HK-2 (cell line): ENCODE measurements at regions not wholly inside any gene's neighbourhood (a gene's known extent, or its start where the extent isn't known, plus 50 kb on each side); places are given as distances from the start of the nearest gene placed in this dataset.

Experiments used
- DNase-seq: peaks from one replicate; pipeline ENCODE4 v3.0.0-alpha.2; 2018; ENCODE audit not compliant: unreplicated experiment

- no peak for DNase-seq
Observed at GRCh38 chr10:42933448-42934340, 143.2 kb upstream of the RET start.

- no peak for DNase-seq
Observed at GRCh38 chr10:42934351-42934811, 142.5 kb upstream of the RET start.

- no peak for DNase-seq
Observed at GRCh38 chr10:42934842-42935241, 142.0 kb upstream of the RET start.

GRCh38 chr10:42935466-42935865, 141.4 kb upstream of the RET start:
- no peak for DNase-seq

GRCh38 chr10:42936580-42936979, 140.3 kb upstream of the RET start:
- no peak for DNase-seq

GRCh38 chr10:42937048-42937447, 139.8 kb upstream of the RET start:
- DNase-seq = no peak

GRCh38 chr10:42937649-42938180, 139.2 kb upstream of the RET start:
- no peak for DNase-seq

- no peak for DNase-seq
Observed at GRCh38 chr10:42938351-42938750, 138.5 kb upstream of the RET start.

- no peak for DNase-seq
Observed at GRCh38 chr10:42939237-42939636, 137.6 kb upstream of the RET start.

- DNase-seq = no peak
Observed at GRCh38 chr10:42939685-42940366, 137.0 kb upstream of the RET start.

GRCh38 chr10:42940487-42941294, 136.2 kb upstream of the RET start:
- DNase-seq = no peak

GRCh38 chr10:42941295-42941644, 135.6 kb upstream of the RET start:
- DNase-seq = no peak

- no peak for DNase-seq
Observed at GRCh38 chr10:42941790-42942189, 135.1 kb upstream of the RET start.

GRCh38 chr10:42942279-42942950, 134.5 kb upstream of the RET start:
- no peak for DNase-seq

GRCh38 chr10:42943025-42943818, 133.6 kb upstream of the RET start:
- no peak for DNase-seq

- DNase-seq = no peak
Observed at GRCh38 chr10:42948040-42948439, 128.8 kb upstream of the RET start.

- DNase-seq = no peak
Observed at GRCh38 chr10:42949287-42949686, 127.6 kb upstream of the RET start.

GRCh38 chr10:42950606-42951485, 126.0 kb upstream of the RET start:
- no peak for DNase-seq

GRCh38 chr10:42951486-42952251, 125.2 kb upstream of the RET start:
- DNase-seq = peak; percentile 11
